ENCODE measurements at regions not wholly inside any gene's neighbourhood (a gene's known extent, or its start where the extent isn't known, plus 50 kb on each side); places are given as distances from the start of the nearest gene placed in this dataset.

GRCh38 chr6:137434640-137435039 lies 59.6 kb downstream of the OLIG3 start:
- no peak for DNase-seq
- no peaks in the 10 kb centered on the region for H3K27me3 ChIP-seq (replicated peaks)
- no peaks in the 10 kb centered on the region for H3K36me3 ChIP-seq (replicated peaks)
- H3K4me3 ChIP-seq (ENCODE audit: low read depth, low read length), result no peak overlapping the region
- in situ Hi-C loops (cut with HindIII; ENCODE audit: low pct_ligation_motif_present, low sequenced_read_pairs), result no loop called here
- no peak for TF ChIP-seq CTCF (IDR thresholded peaks at IDR 0.05; ENCODE audit: low read depth, low read length, missing control alignments)
- H3K27ac ChIP-seq, result no peak overlapping the region

- H3K27ac ChIP-seq, result no peak overlapping the region
- in situ Hi-C loops (cut with HindIII; ENCODE audit: low pct_ligation_motif_present, low sequenced_read_pairs), result no loop called here
- H3K27me3 ChIP-seq (replicated peaks), result no peaks in the 10 kb centered on the region
- no peak for TF ChIP-seq CTCF (IDR thresholded peaks at IDR 0.05; ENCODE audit: low read depth, low read length, missing control alignments)
- no peak for DNase-seq
- H3K4me3 ChIP-seq (ENCODE audit: low read depth, low read length), result no peak overlapping the region
- H3K36me3 ChIP-seq (replicated peaks), result no peaks in the 10 kb centered on the region
Observed at GRCh38 chr6:137432054-137432611, 62.1 kb downstream of the OLIG3 start.

GRCh38 chr6:137430954-137431353 lies 63.2 kb downstream of the OLIG3 start:
- Histone ChIP-seq H3K36me3 (replicated peaks) (no peaks in the 10 kb centered on the region), H3K27ac (no peak overlapping the region), H3K4me3 (ENCODE audit: low read depth, low read length) (no peak overlapping the region), H3K27me3 (replicated peaks) (no peaks in the 10 kb centered on the region)
- no peak for DNase-seq
- no peak for TF ChIP-seq CTCF (IDR thresholded peaks at IDR 0.05; ENCODE audit: low read depth, low read length, missing control alignments)
- in situ Hi-C loops (cut with HindIII; ENCODE audit: low pct_ligation_motif_present, low sequenced_read_pairs), result no loop called here

GRCh38 chr6:137427656-137428290 lies 66.4 kb downstream of the OLIG3 start:
- H3K27me3 ChIP-seq (replicated peaks), result no peaks in the 10 kb centered on the region
- H3K27ac ChIP-seq, result no peak overlapping the region
- DNase-seq, result no peak
- no peak overlapping the region for H3K4me3 ChIP-seq (ENCODE audit: low read depth, low read length)
- in situ Hi-C loops (cut with HindIII; ENCODE audit: low pct_ligation_motif_present, low sequenced_read_pairs), result no loop called here
- no peak for TF ChIP-seq CTCF (IDR thresholded peaks at IDR 0.05; ENCODE audit: low read depth, low read length, missing control alignments)
- H3K36me3 ChIP-seq (replicated peaks), result no peaks in the 10 kb centered on the region

- TF ChIP-seq CTCF (IDR thresholded peaks at IDR 0.05; ENCODE audit: low read depth, low read length, missing control alignments), result no peak
- in situ Hi-C loops (cut with HindIII; ENCODE audit: low pct_ligation_motif_present, low sequenced_read_pairs), result no loop called here
- no peak for DNase-seq
- no peak overlapping the region for H3K27ac ChIP-seq
- H3K36me3 ChIP-seq (replicated peaks), result no peaks in the 10 kb centered on the region
- no peaks in the 10 kb centered on the region for H3K27me3 ChIP-seq (replicated peaks)
- no peak overlapping the region for H3K4me3 ChIP-seq (ENCODE audit: low read depth, low read length)
Observed at GRCh38 chr6:137426007-137426689, 68.0 kb downstream of the OLIG3 start.

Data from brain microvascular endothelial cell (primary cell).